ENCODE measurements at regions not wholly inside any gene's neighbourhood (a gene's known extent, or its start where the extent isn't known, plus 50 kb on each side); places are given as distances from the start of the nearest gene placed in this dataset.

DNA sequence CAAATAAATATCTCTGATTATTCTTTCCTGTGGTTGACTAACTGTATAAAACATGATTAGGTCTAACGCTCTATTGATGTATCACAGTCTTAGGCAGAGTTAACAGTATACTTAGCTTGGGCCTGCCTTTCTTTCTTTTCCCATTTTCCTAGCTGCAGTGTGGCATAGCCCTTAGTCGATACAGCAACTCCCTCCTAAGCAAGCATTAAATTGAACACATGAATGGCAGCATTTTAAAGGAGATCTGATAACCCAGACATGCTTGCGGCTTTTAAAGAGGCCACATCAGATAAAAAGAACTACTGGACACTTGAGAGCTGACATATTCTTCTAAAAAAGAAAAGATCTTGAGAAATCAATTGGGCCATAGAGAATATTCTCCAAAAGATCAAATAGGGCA is 312.0 kb upstream of the TMPRSS15 start:
- intact Hi-C loops (cut with micrococcal nuclease) = no loop called here
- H3K79me2 ChIP-seq (ENCODE audit: control insufficient read depth, insufficient read depth, low read length) = 0 out of 3 replicates have a peak, but pooled peaks cover 3% of the 10 kb centered on the region
- no peaks in the 10 kb centered on the region for H3K9me3 ChIP-seq (replicated peaks; ENCODE audit: control insufficient read depth, insufficient read depth, low read depth, low read length)
- no TSS peak for BruUV-seq (replicated peaks)
- H3K4me2 ChIP-seq (ENCODE audit: insufficient read depth, low read length) = no peak overlapping the region
- H3K36me3 ChIP-seq (ENCODE audit: control insufficient read depth, insufficient read depth, low read length) = no peaks in the 10 kb centered on the region
- H3K27ac ChIP-seq (ENCODE audit: extremely low read depth, low read depth, low read length) = no peak overlapping the region
- H3K4me3 ChIP-seq = no peak overlapping the region
- no peak overlapping the region for H3K9ac ChIP-seq (ENCODE audit: insufficient read depth in 1 of 2, low read depth in 2 of 2, low read length in 2 of 2)
- WGBS (ENCODE audit: insufficient coverage, low coverage, missing lambda C conversion rate) = 37% methylated on average over 3 of the region's 3 CpGs
- ChIA-PET POLR2A (interaction anchor here (0.6 kb wide), 1 partner anchor 78 kb away, joined by 3 read pairs; no protein-coding TSS in a partner anchor), CTCF (ENCODE audit: low intra/inter-chr PET ratio) (no interaction called here)
- no peaks in the 10 kb centered on the region for H3K9me1 ChIP-seq (ENCODE audit: control insufficient read depth, insufficient read depth, low read length)
- H3K27me3 ChIP-seq (ENCODE audit: control insufficient read depth in 2 of 2, insufficient read depth in 2 of 2, low read length in 2 of 2) = no peaks in the 10 kb centered on the region
- no peak for FAIRE-seq
- H2AFZ ChIP-seq (ENCODE audit: low read depth, low read length) = no peak overlapping the region
- ATAC-seq = no peak
- in situ Hi-C loops (cut with MboI) = no loop called here
- no peaks in the 10 kb centered on the region for H3K4me1 ChIP-seq (replicated peaks in 1 of 2; ENCODE audit: control insufficient read depth in 2 of 2, insufficient read depth in 2 of 2, low read length in 2 of 2)
- no peak for DNase-seq (ENCODE audit: extremely low read depth in 1 of 4, low spot score in 3 of 4)
- no peaks in the 10 kb centered on the region for H4K20me1 ChIP-seq (replicated peaks; ENCODE audit: control insufficient read depth, insufficient read depth, low read length)
- TF ChIP-seq ILF3 (IDR thresholded peaks at IDR 0.05; ENCODE audit: borderline replicate concordance) (no peak), NR2C2 (CRISPR knock-in tag; IDR thresholded peaks at IDR 0.05) (no peak), NR2C2 (tag; IDR thresholded peaks at IDR 0.05) (no peak), MYC (IDR thresholded peaks at IDR 0.05; ENCODE audit: low read depth, low read length) (no peak), MYC (CRISPR knock-in tag; IDR thresholded peaks at IDR 0.05; ENCODE audit: borderline replicate concordance, low read depth) (no peak), PYGO2 (tag; IDR thresholded peaks at IDR 0.05) (no peak), ZNF23 (CRISPR knock-in tag; IDR thresholded peaks at IDR 0.05) (no peak), HNRNPK (IDR thresholded peaks at IDR 0.05; ENCODE audit: low read depth, low read length, poor library complexity, severe bottlenecking) (no peak), FOXJ2 (tag; IDR thresholded peaks at IDR 0.05) (no peak), RBM34 (IDR thresholded peaks at IDR 0.05; ENCODE audit: borderline replicate concordance, insufficient read depth, low read length) (no peak), ZNF253 (CRISPR knock-in tag; conservative IDR thresholded peaks at IDR 0.05) (no peak)
- TF ChIP-seq, protein P1, sequence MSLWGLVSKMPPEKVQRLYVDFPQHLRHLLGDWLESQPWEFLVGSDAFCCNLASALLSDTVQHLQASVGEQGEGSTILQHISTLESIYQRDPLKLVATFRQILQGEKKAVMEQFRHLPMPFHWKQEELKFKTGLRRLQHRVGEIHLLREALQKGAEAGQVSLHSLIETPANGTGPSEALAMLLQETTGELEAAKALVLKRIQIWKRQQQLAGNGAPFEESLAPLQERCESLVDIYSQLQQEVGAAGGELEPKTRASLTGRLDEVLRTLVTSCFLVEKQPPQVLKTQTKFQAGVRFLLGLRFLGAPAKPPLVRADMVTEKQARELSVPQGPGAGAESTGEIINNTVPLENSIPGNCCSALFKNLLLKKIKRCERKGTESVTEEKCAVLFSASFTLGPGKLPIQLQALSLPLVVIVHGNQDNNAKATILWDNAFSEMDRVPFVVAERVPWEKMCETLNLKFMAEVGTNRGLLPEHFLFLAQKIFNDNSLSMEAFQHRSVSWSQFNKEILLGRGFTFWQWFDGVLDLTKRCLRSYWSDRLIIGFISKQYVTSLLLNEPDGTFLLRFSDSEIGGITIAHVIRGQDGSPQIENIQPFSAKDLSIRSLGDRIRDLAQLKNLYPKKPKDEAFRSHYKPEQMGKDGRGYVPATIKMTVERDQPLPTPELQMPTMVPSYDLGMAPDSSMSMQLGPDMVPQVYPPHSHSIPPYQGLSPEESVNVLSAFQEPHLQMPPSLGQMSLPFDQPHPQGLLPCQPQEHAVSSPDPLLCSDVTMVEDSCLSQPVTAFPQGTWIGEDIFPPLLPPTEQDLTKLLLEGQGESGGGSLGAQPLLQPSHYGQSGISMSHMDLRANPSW (CRISPR knock-in tag; IDR thresholded peaks at IDR 0.05) = no peak
- TF ChIP-seq, protein P2, sequence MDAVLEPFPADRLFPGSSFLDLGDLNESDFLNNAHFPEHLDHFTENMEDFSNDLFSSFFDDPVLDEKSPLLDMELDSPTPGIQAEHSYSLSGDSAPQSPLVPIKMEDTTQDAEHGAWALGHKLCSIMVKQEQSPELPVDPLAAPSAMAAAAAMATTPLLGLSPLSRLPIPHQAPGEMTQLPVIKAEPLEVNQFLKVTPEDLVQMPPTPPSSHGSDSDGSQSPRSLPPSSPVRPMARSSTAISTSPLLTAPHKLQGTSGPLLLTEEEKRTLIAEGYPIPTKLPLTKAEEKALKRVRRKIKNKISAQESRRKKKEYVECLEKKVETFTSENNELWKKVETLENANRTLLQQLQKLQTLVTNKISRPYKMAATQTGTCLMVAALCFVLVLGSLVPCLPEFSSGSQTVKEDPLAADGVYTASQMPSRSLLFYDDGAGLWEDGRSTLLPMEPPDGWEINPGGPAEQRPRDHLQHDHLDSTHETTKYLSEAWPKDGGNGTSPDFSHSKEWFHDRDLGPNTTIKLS (IDR thresholded peaks at IDR 0.05; ENCODE audit: borderline replicate concordance, low read depth) = no peak
- TF ChIP-seq, protein P3, sequence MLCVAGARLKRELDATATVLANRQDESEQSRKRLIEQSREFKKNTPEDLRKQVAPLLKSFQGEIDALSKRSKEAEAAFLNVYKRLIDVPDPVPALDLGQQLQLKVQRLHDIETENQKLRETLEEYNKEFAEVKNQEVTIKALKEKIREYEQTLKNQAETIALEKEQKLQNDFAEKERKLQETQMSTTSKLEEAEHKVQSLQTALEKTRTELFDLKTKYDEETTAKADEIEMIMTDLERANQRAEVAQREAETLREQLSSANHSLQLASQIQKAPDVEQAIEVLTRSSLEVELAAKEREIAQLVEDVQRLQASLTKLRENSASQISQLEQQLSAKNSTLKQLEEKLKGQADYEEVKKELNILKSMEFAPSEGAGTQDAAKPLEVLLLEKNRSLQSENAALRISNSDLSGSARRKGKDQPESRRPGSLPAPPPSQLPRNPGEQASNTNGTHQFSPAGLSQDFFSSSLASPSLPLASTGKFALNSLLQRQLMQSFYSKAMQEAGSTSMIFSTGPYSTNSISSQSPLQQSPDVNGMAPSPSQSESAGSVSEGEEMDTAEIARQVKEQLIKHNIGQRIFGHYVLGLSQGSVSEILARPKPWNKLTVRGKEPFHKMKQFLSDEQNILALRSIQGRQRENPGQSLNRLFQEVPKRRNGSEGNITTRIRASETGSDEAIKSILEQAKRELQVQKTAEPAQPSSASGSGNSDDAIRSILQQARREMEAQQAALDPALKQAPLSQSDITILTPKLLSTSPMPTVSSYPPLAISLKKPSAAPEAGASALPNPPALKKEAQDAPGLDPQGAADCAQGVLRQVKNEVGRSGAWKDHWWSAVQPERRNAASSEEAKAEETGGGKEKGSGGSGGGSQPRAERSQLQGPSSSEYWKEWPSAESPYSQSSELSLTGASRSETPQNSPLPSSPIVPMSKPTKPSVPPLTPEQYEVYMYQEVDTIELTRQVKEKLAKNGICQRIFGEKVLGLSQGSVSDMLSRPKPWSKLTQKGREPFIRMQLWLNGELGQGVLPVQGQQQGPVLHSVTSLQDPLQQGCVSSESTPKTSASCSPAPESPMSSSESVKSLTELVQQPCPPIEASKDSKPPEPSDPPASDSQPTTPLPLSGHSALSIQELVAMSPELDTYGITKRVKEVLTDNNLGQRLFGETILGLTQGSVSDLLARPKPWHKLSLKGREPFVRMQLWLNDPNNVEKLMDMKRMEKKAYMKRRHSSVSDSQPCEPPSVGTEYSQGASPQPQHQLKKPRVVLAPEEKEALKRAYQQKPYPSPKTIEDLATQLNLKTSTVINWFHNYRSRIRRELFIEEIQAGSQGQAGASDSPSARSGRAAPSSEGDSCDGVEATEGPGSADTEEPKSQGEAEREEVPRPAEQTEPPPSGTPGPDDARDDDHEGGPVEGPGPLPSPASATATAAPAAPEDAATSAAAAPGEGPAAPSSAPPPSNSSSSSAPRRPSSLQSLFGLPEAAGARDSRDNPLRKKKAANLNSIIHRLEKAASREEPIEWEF (CRISPR knock-in tag; IDR thresholded peaks at IDR 0.05) = no peak

All from K562 (cell line).